ENCODE measurements at regions not wholly inside any gene's neighbourhood (a gene's known extent, or its start where the extent isn't known, plus 50 kb on each side); places are given as distances from the start of the nearest gene placed in this dataset.

GRCh38 chr2:207449642-207450165 is 80.1 kb upstream of the CREB1 start:
- Mint-ChIP-seq H3K9me3 (ENCODE audit: low read depth) (peaks cover 3% of the 10 kb centered on the region), H3K4me3 (ENCODE audit: low read depth) (no peak overlapping the region), H3K36me3 (ENCODE audit: insufficient read depth) (no peaks in the 10 kb centered on the region), H3K27me3 (no peaks in the 10 kb centered on the region), H3K27ac (no peak overlapping the region), H3K4me1 (ENCODE audit: low read depth) (no peaks in the 10 kb centered on the region)
- TF ChIP-seq, protein P1, sequence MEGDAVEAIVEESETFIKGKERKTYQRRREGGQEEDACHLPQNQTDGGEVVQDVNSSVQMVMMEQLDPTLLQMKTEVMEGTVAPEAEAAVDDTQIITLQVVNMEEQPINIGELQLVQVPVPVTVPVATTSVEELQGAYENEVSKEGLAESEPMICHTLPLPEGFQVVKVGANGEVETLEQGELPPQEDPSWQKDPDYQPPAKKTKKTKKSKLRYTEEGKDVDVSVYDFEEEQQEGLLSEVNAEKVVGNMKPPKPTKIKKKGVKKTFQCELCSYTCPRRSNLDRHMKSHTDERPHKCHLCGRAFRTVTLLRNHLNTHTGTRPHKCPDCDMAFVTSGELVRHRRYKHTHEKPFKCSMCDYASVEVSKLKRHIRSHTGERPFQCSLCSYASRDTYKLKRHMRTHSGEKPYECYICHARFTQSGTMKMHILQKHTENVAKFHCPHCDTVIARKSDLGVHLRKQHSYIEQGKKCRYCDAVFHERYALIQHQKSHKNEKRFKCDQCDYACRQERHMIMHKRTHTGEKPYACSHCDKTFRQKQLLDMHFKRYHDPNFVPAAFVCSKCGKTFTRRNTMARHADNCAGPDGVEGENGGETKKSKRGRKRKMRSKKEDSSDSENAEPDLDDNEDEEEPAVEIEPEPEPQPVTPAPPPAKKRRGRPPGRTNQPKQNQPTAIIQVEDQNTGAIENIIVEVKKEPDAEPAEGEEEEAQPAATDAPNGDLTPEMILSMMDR (IDR thresholded peaks at IDR 0.05; ENCODE audit: unreplicated experiment), result no peak
- DNase-seq (ENCODE audit: low spot score, unreplicated experiment), result no peak

- TF ChIP-seq, protein P1 (IDR thresholded peaks at IDR 0.05; ENCODE audit: unreplicated experiment), result no peak
- H3K4me1 Mint-ChIP-seq (ENCODE audit: low read depth), result no peaks in the 10 kb centered on the region
Measured at GRCh38 chr2:207450186-207450585, 79.6 kb upstream of the CREB1 start.

DNA sequence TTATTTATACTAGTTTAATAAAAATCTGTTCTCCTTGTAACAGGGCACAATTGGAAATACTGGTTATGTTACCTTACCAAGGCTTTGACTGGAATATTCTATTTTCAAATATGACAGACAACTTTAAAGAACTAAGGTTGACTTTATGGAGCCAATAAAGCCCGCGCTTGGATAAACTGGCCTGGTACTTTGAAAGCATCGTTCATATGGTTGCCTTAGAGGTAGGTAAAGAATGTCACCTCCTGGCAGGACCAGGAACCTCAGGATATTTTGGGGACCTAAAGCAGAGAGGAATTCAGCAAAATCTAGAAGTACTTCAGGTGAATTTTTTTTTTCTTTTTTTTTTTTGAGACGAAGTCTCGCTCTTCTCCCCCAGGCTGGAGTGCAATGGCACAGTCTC is 71.2 kb upstream of the CREB1 start:
- H3K27me3 Mint-ChIP-seq, result no peaks in the 10 kb centered on the region
- H3K36me3 Mint-ChIP-seq (ENCODE audit: insufficient read depth), result no peaks in the 10 kb centered on the region
- no peak overlapping the region for H3K27ac Mint-ChIP-seq
- peaks cover 3% of the 10 kb centered on the region for H3K9me3 Mint-ChIP-seq (ENCODE audit: low read depth)
- no peak overlapping the region for H3K4me3 Mint-ChIP-seq (ENCODE audit: low read depth)
- no peak for DNase-seq (ENCODE audit: low spot score, unreplicated experiment)
- peaks cover 1% of the 10 kb centered on the region for H3K4me1 Mint-ChIP-seq (ENCODE audit: low read depth)
- TF ChIP-seq, protein P1 (IDR thresholded peaks at IDR 0.05; ENCODE audit: unreplicated experiment), result no peak

More at GRCh38 chr2:207450186-207450585, 79.6 kb upstream of the CREB1 start:
- no peak overlapping the region for H3K4me3 Mint-ChIP-seq (ENCODE audit: low read depth)
- DNase-seq (ENCODE audit: low spot score, unreplicated experiment), result no peak
- H3K36me3 Mint-ChIP-seq (ENCODE audit: insufficient read depth), result no peaks in the 10 kb centered on the region
- H3K27me3 Mint-ChIP-seq, result no peaks in the 10 kb centered on the region
- H3K27ac Mint-ChIP-seq, result no peak overlapping the region
- H3K9me3 Mint-ChIP-seq (ENCODE audit: low read depth), result peaks cover 5% of the 10 kb centered on the region

GRCh38 chr2:207459990-207460757 is 69.6 kb upstream of the CREB1 start:
- Mint-ChIP-seq H3K9me3 (ENCODE audit: low read depth) (peaks cover under 1% of the 10 kb centered on the region), H3K27ac (no peak overlapping the region), H3K4me1 (ENCODE audit: low read depth) (peaks cover 1% of the 10 kb centered on the region), H3K36me3 (ENCODE audit: insufficient read depth) (no peaks in the 10 kb centered on the region), H3K4me3 (ENCODE audit: low read depth) (no peak overlapping the region), H3K27me3 (no peaks in the 10 kb centered on the region)
- TF ChIP-seq, protein P1 (IDR thresholded peaks at IDR 0.05; ENCODE audit: unreplicated experiment), result no peak
- no peak for DNase-seq (ENCODE audit: low spot score, unreplicated experiment)

DNA sequence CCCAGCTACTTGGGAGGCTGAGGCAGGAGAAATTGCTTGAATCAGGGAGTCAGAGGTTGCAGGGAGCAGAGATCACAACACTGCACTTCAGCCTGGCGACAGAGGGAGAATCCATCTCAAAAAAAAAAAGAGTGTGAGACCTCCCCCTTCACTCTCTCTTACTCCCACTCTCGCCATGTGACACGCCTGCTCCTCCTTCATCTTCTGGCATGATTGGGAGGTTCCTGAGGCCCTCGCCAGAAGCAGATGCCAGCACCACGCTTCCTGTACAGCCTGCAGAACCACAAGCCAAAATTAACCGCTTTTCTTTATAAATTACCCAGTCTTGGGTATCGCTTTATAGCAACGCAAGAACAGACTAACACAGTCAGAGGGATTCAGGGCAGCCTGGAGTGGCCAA is 66.3 kb upstream of the CREB1 start:
- TF ChIP-seq, protein P1 (IDR thresholded peaks at IDR 0.05; ENCODE audit: unreplicated experiment), result no peak
- no peaks in the 10 kb centered on the region for H3K36me3 Mint-ChIP-seq (ENCODE audit: insufficient read depth)
- H3K9me3 Mint-ChIP-seq (ENCODE audit: low read depth), result no peaks in the 10 kb centered on the region
- H3K4me3 Mint-ChIP-seq (ENCODE audit: low read depth), result no peak overlapping the region
- H3K27me3 Mint-ChIP-seq, result no peaks in the 10 kb centered on the region
- no peak for DNase-seq (ENCODE audit: low spot score, unreplicated experiment)
- no peak overlapping the region for H3K27ac Mint-ChIP-seq
- H3K4me1 Mint-ChIP-seq (ENCODE audit: low read depth), result peaks cover 1% of the 10 kb centered on the region
